ENCODE measurements at regions not wholly inside any gene's neighbourhood (a gene's known extent, or its start where the extent isn't known, plus 50 kb on each side); places are given as distances from the start of the nearest gene placed in this dataset.

- no peaks in the 10 kb centered on the region for H4K20me1 ChIP-seq (ENCODE audit: insufficient read depth)
- RAD21 ChIA-PET (ENCODE audit: low non-redundant PET in 1 of 2, low total read pairs in 2 of 2, uncharacterized antibody in 2 of 2, unreplicated experiment in 2 of 2): no interaction called here
- no peak overlapping the region for H3K4me3 ChIP-seq (replicated peaks in 1 of 2; ENCODE audit: low read depth in 1 of 2, low read length in 2 of 2)
- BruUV-seq (replicated peaks): no TSS peak
- no peaks in the 10 kb centered on the region for H3K4me1 ChIP-seq (ENCODE audit: control insufficient read depth in 1 of 2, insufficient read depth in 2 of 2, low read length in 2 of 2)
- H3K9ac ChIP-seq (ENCODE audit: low read length): no peak overlapping the region
- H3K9me2 ChIP-seq (ENCODE audit: insufficient read depth): no peaks in the 10 kb centered on the region
- no peaks in the 10 kb centered on the region for H3K79me2 ChIP-seq (ENCODE audit: insufficient read depth, low read length)
- H3K9me3 ChIP-seq (ENCODE audit: control insufficient read depth in 1 of 2, insufficient read depth in 1 of 2, low read depth in 1 of 2, low read length in 2 of 2): no peaks in the 10 kb centered on the region
- H2AFZ ChIP-seq (ENCODE audit: low read depth, low read length, poor library complexity, severe bottlenecking): no peak overlapping the region
- intact Hi-C loops (cut with micrococcal nuclease): no loop called here
- ATAC-seq (no peak), DNase-seq (ENCODE audit: low read depth, low spot score) (no peak)
- CTCF ChIA-PET: no interaction called here
- H3K27me3 ChIP-seq (ENCODE audit: insufficient read depth, low read length): no peaks in the 10 kb centered on the region; the same call in 1 of the 2 replicates
- no peak for TF ChIP-seq ZNF274 (IDR thresholded peaks at IDR 0.05; ENCODE audit: low read depth, low read length)
- TF ChIP-seq ELF1 (IDR thresholded peaks at IDR 0.05; ENCODE audit: borderline replicate concordance, low read depth): no peak
- TF ChIP-seq MAX (IDR thresholded peaks at IDR 0.05): no peak
- TF ChIP-seq YY1 (IDR thresholded peaks at IDR 0.05; ENCODE audit: extremely low read depth, insufficient replicate concordance, low read depth, low read length): no peak
- TF ChIP-seq CBX3 (IDR thresholded peaks at IDR 0.05; ENCODE audit: low read depth): no peak
- TF ChIP-seq EZH2phosphoT487 (IDR thresholded peaks at IDR 0.05; ENCODE audit: borderline replicate concordance): no peak
- no peak for TF ChIP-seq RAD21 (IDR thresholded peaks at IDR 0.05; ENCODE audit: low read depth)
- no peak for TF ChIP-seq CEBPB (IDR thresholded peaks at IDR 0.05; ENCODE audit: low read depth)
- no peak for TF ChIP-seq FOSL1 (IDR thresholded peaks at IDR 0.05; ENCODE audit: low read depth)
- no peak for TF ChIP-seq EGR1 (IDR thresholded peaks at IDR 0.05; ENCODE audit: low read depth)
- H3K27ac ChIP-seq (ENCODE audit: low read depth, low read length): no peak overlapping the region
- POLR2A ChIA-PET: no interaction called here
- no peak overlapping the region for H3K4me2 ChIP-seq (ENCODE audit: low read length)
- no peaks in the 10 kb centered on the region for H3K36me3 ChIP-seq (ENCODE audit: control insufficient read depth in 1 of 2, insufficient read depth in 2 of 2, low read length in 2 of 2)
These were observed 73.7 kb upstream of the STK32A start for GRCh38 chr5:147160902-147161700.

GRCh38 chr5:147162740-147163139 lies 72.1 kb upstream of the STK32A start:
- Histone ChIP-seq H4K20me1 (ENCODE audit: insufficient read depth) (no peaks in the 10 kb centered on the region), H3K4me3 (replicated peaks in 1 of 2; ENCODE audit: low read depth in 1 of 2, low read length in 2 of 2) (no peak overlapping the region), H3K9me2 (ENCODE audit: insufficient read depth) (no peaks in the 10 kb centered on the region), H3K9me3 (ENCODE audit: control insufficient read depth in 1 of 2, insufficient read depth in 1 of 2, low read depth in 1 of 2, low read length in 2 of 2) (no peaks in the 10 kb centered on the region), H3K27me3 (ENCODE audit: insufficient read depth, low read length) (no peaks in the 10 kb centered on the region; the same call in 1 of the 2 replicates), H3K4me1 (ENCODE audit: control insufficient read depth in 1 of 2, insufficient read depth in 2 of 2, low read length in 2 of 2) (no peaks in the 10 kb centered on the region), H3K4me2 (ENCODE audit: low read length) (no peak overlapping the region), H3K9ac (ENCODE audit: low read length) (no peak overlapping the region), H2AFZ (ENCODE audit: low read depth, low read length, poor library complexity, severe bottlenecking) (no peak overlapping the region), H3K27ac (ENCODE audit: low read depth, low read length) (no peak overlapping the region), H3K79me2 (ENCODE audit: insufficient read depth, low read length) (no peaks in the 10 kb centered on the region), H3K36me3 (ENCODE audit: control insufficient read depth in 1 of 2, insufficient read depth in 2 of 2, low read length in 2 of 2) (no peaks in the 10 kb centered on the region)
- POLR2A ChIA-PET: no interaction called here
- DNase-seq (ENCODE audit: low read depth, low spot score): no peak
- CTCF ChIA-PET: no interaction called here
- no peak for ATAC-seq
- intact Hi-C loops (cut with micrococcal nuclease): no loop called here
- BruUV-seq (replicated peaks): no TSS peak
- RAD21 ChIA-PET (ENCODE audit: low non-redundant PET in 1 of 2, low total read pairs in 2 of 2, uncharacterized antibody in 2 of 2, unreplicated experiment in 2 of 2): no interaction called here
- TF ChIP-seq EZH2 (IDR thresholded peaks at IDR 0.05) (no peak), ZNF274 (IDR thresholded peaks at IDR 0.05; ENCODE audit: low read depth, low read length) (no peak), YY1 (IDR thresholded peaks at IDR 0.05; ENCODE audit: extremely low read depth, insufficient replicate concordance, low read depth, low read length) (no peak), SRF (IDR thresholded peaks at IDR 0.05; ENCODE audit: low read depth) (no peak), CBX3 (IDR thresholded peaks at IDR 0.05; ENCODE audit: low read depth) (no peak), RAD21 (IDR thresholded peaks at IDR 0.05; ENCODE audit: low read depth) (no peak), ZFX (IDR thresholded peaks at IDR 0.05) (no peak), SIN3A (IDR thresholded peaks at IDR 0.05; ENCODE audit: low read depth) (no peak), MAX (IDR thresholded peaks at IDR 0.05) (no peak), FOSL1 (IDR thresholded peaks at IDR 0.05; ENCODE audit: low read depth) (no peak), ATF3 (IDR thresholded peaks at IDR 0.05) (no peak), TCF7L2 (IDR thresholded peaks at IDR 0.05; ENCODE audit: borderline replicate concordance, extremely low read depth, insufficient read depth, insufficient read length) (no peak), ZBTB33 (IDR thresholded peaks at IDR 0.05; ENCODE audit: extremely low read depth, insufficient replicate concordance, low read length) (no peak), SP1 (IDR thresholded peaks at IDR 0.05; ENCODE audit: low read depth) (no peak)
